H9 (cell line): ENCODE measurements at regions not wholly inside any gene's neighbourhood (a gene's known extent, or its start where the extent isn't known, plus 50 kb on each side); places are given as distances from the start of the nearest gene placed in this dataset.
"Not testable (repeated sequence)": the region's sequence is repeated elsewhere in the genome, so short reads cannot be mapped to it uniquely, and the experiment has no call there.

Experiments
- DNase-seq: peaks from one replicate; pipeline ENCODE4 v3.0.0-alpha.2; 2017
- H2AFZ ChIP-seq: one replicate; pipeline ENCODE4 v1.6.1; 2013; ENCODE audit warnings: mild to moderate bottlenecking, low read length, control low read depth, moderate library complexity
- H2AK5ac ChIP-seq: 2 replicates; pipeline ENCODE4 v1.6.1; 2013; ENCODE audit warnings: low read length, control low read depth, mixed read lengths; ENCODE audit not compliant: insufficient read length
- H2BK120ac ChIP-seq: one replicate; pipeline ENCODE4 v1.6.1; 2013; ENCODE audit warnings: low read depth, mild to moderate bottlenecking, low read length, control low read depth, inconsistent platforms; ENCODE audit not compliant: poor library complexity, severe bottlenecking
- H2BK12ac ChIP-seq: 2 replicates; pipeline ENCODE4 v1.6.1; 2013; ENCODE audit warnings: low read length, control low read depth, mixed read lengths, low read depth; ENCODE audit not compliant: insufficient read length
- H2BK15ac ChIP-seq: 2 replicates; pipeline ENCODE4 v1.6.1; 2013; ENCODE audit warnings: low read depth, low read length, control low read depth
- H2BK20ac ChIP-seq: one replicate; pipeline ENCODE4 v1.6.1; 2013; ENCODE audit warnings: low read depth, mild to moderate bottlenecking, low read length, control low read depth, inconsistent platforms; ENCODE audit not compliant: poor library complexity, severe bottlenecking
- H2BK5ac ChIP-seq: 2 replicates; pipeline ENCODE4 v1.6.1; 2013; ENCODE audit warnings: low read length, control low read depth, mixed read lengths; ENCODE audit not compliant: insufficient read length
- H3K14ac ChIP-seq: 2 replicates; pipeline ENCODE4 v1.6.1; 2013; ENCODE audit warnings: low read length, control low read depth; ENCODE audit not compliant: insufficient read depth
- H3K18ac ChIP-seq: 2 replicates; pipeline ENCODE4 v1.6.1; 2013; ENCODE audit warnings: low read depth, mild to moderate bottlenecking, mixed read lengths, low read length, control low read depth; ENCODE audit not compliant: insufficient read length
- H3K23ac ChIP-seq: 2 replicates; pipeline ENCODE4 v1.6.1; 2013; ENCODE audit warnings: low read length, control low read depth, mixed read lengths, low read depth; ENCODE audit not compliant: insufficient read length
- H3K23me2 ChIP-seq: 2 replicates; pipeline ENCODE4 v1.6.1; 2013; ENCODE audit warnings: low read depth, mild to moderate bottlenecking, mixed read lengths, low read length, control low read depth; ENCODE audit not compliant: insufficient read length, poor library complexity, severe bottlenecking
- H3K27ac ChIP-seq: 2 replicates; pipeline ENCODE4 v1.5.1; 2013; ENCODE audit warnings: low read length, control low read depth, mixed read lengths, low read depth; ENCODE audit not compliant: insufficient read length
- H3K27me3 ChIP-seq: 2 replicates; pipeline ENCODE4 v1.6.1; 2013; ENCODE audit warnings: low read length, control low read depth, inconsistent platforms; ENCODE audit not compliant: insufficient read depth
- H3K4ac ChIP-seq: 2 replicates; pipeline ENCODE4 v1.6.1; 2013; ENCODE audit warnings: low read depth, mild to moderate bottlenecking, control low read depth, inconsistent platforms, low read length, moderate library complexity
- H3K4me1 ChIP-seq: 2 replicates; pipeline ENCODE4 v1.6.1; 2013; ENCODE audit warnings: low read length, control low read depth, inconsistent platforms; ENCODE audit not compliant: insufficient read depth
- H3K4me2 ChIP-seq: 2 replicates; pipeline ENCODE4 v1.6.1; 2013; ENCODE audit warnings: low read length, control low read depth, mixed read lengths; ENCODE audit not compliant: insufficient read length, insufficient read depth
- H3K56ac ChIP-seq: 2 replicates; pipeline ENCODE4 v1.6.1; 2013; ENCODE audit warnings: low read depth, mild to moderate bottlenecking, mixed read lengths, low read length, control low read depth; ENCODE audit not compliant: insufficient read length
- H3K79me1 ChIP-seq: 2 replicates; pipeline ENCODE4 v1.6.1; 2013; ENCODE audit warnings: low read depth, mild to moderate bottlenecking, moderate library complexity, low read length, control low read depth, inconsistent platforms; ENCODE audit not compliant: insufficient read depth, poor library complexity, severe bottlenecking
- H3K79me2 ChIP-seq: 2 replicates; pipeline ENCODE4 v1.6.1; 2013; ENCODE audit warnings: low read length, control low read depth, inconsistent platforms; ENCODE audit not compliant: insufficient read depth
- H3K9ac ChIP-seq: 2 replicates; pipeline ENCODE4 v1.6.1; 2013; ENCODE audit warnings: low read length, control low read depth, mixed read lengths; ENCODE audit not compliant: insufficient read length; ENCODE audit errors: extremely low read depth
- H3K9me3 ChIP-seq: one replicate; pipeline ENCODE4 v1.6.1; 2013; ENCODE audit warnings: low read depth, low read length, inconsistent platforms; ENCODE audit not compliant: control insufficient read depth
- H3T11ph ChIP-seq: one replicate; pipeline ENCODE4 v1.6.1; 2013; ENCODE audit warnings: mild to moderate bottlenecking, low read length, control low read depth, inconsistent platforms
- H4K20me1 ChIP-seq: one replicate; pipeline ENCODE4 v1.6.1; 2013; ENCODE audit not compliant: control insufficient read depth, insufficient read length, insufficient read depth
- H4K5ac ChIP-seq: 2 replicates; pipeline ENCODE4 v1.6.1; 2013; ENCODE audit warnings: low read depth, mild to moderate bottlenecking, mixed read lengths, low read length, control low read depth; ENCODE audit not compliant: insufficient read length
- H4K8ac ChIP-seq: replicated peaks from 2 replicates; pipeline ENCODE4 v1.6.1; 2013; ENCODE audit warnings: low read length, control low read depth, mixed read lengths, low read depth; ENCODE audit not compliant: insufficient read length
- H4K91ac ChIP-seq: 2 replicates; pipeline ENCODE4 v1.6.1; 2013; ENCODE audit warnings: low read depth, mild to moderate bottlenecking, moderate library complexity, mixed read lengths, low read length, control low read depth; ENCODE audit not compliant: insufficient read length
- H3K27ac Mint-ChIP-seq, 3 experiments: 2 replicates in 2 of 3; 3 replicates in 1 of 3; pipeline ENCODE4 v1.8.0; 2020 to 2021; ENCODE audit warnings: mixed read lengths in 3 of 3, mild to moderate bottlenecking in 1 of 3, moderate library complexity in 1 of 3
- H3K27me3 Mint-ChIP-seq: 2 replicates; pipeline ENCODE4 v1.8.0; 2021; ENCODE audit warnings: low read depth, mild to moderate bottlenecking, moderate library complexity, mixed read lengths
- H3K36me3 Mint-ChIP-seq, 3 experiments: 2 replicates in 2 of 3; 3 replicates in 1 of 3; pipeline ENCODE4 v1.8.0; 2020 to 2021; ENCODE audit warnings: low read depth in 3 of 3, mixed read lengths in 3 of 3; ENCODE audit not compliant: insufficient read depth in 1 of 3
- H3K4me1 Mint-ChIP-seq, 2 experiments: 2 replicates each; pipeline ENCODE4 v1.8.0; 2020; ENCODE audit warnings: mixed read lengths in 2 of 2
- H3K4me3 Mint-ChIP-seq, 2 experiments: 2 replicates in 1 of 2; 3 replicates in 1 of 2; pipeline ENCODE4 v1.8.0; 2020 to 2021; ENCODE audit warnings: mild to moderate bottlenecking in 2 of 2, mixed read lengths in 2 of 2, moderate library complexity in 1 of 2
- H3K9me3 Mint-ChIP-seq, 2 experiments: 2 replicates in 1 of 2; 3 replicates in 1 of 2; pipeline ENCODE4 v1.8.0; 2020; ENCODE audit warnings: mild to moderate bottlenecking in 2 of 2, mixed read lengths in 2 of 2, moderate library complexity in 1 of 2
- WGBS: extraction: QIAGEN DNeasy Blood & Tissue Kit; methylation state at CpG from one replicate; pipeline ENCODE4 v1.1.7; 2013; ENCODE audit warnings: missing lambda C conversion rate, low lambda C conversion rate, mixed read lengths; ENCODE audit not compliant: insufficient read length; ENCODE audit errors: extremely low coverage; 5-methylcytosine and 5-hydroxymethylcytosine counted together
- TF ChIP-seq, protein P1 (sequence below): fragments of 200-600 bp; sonication (generic); conservative IDR thresholded peaks from 3 replicates; pipeline ENCODE4 v1.8.0; 2021; ENCODE audit warnings: antibody characterized with exemption, mild to moderate bottlenecking

DNA sequence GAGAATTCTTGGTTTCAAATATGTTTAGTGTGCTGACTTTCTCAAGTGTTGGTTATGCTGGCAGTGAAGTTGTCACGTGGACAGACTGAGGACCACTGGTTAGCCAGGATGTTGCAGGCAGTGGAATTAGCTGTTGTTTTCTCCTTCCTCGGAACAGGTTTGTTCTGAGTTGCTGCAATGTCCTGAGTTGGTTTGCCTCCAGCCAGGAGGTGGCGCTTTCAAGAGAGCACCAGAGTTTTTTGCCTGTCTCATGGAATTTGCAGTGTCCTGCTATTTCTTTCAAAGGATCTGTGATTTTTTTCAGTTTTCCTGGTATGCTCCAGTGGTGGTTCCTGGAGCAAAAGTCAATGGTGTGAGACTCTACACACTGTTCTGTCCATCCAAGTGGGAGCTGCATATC, 158.1 kb upstream of the CXorf66 start:
- Histone ChIP-seq H3K4ac (no peak overlapping the region), H2BK15ac (no peak overlapping the region), H3K4me2 (no peak overlapping the region), H4K5ac (no peak overlapping the region), H3K9ac (no peak overlapping the region), H2AFZ (peak overlapping the region; percentile 80), H4K8ac (no peak overlapping the region), H3K23me2 (no peaks in the 10 kb centered on the region), H4K91ac (no peak overlapping the region), H2AK5ac (no peak overlapping the region), H3K4me1 (no peaks in the 10 kb centered on the region), H3K18ac (no peak overlapping the region), H2BK12ac (no peak overlapping the region), H3K79me2 (no peaks in the 10 kb centered on the region), H2BK120ac (no peak overlapping the region), H3K14ac (no peak overlapping the region), H3T11ph (no peak overlapping the region), H3K9me3 (no peaks in the 10 kb centered on the region), H3K79me1 (no peaks in the 10 kb centered on the region), H2BK5ac (no peak overlapping the region), H2BK20ac (no peak overlapping the region), H3K23ac (no peak overlapping the region), H3K27ac (no peak overlapping the region), H3K27me3 (no peaks in the 10 kb centered on the region), H4K20me1 (no peaks in the 10 kb centered on the region), H3K56ac (no peak overlapping the region)
- H3K27me3 Mint-ChIP-seq: no peaks in the 10 kb centered on the region; the same call in 1 of the 2 replicates
- H3K27ac Mint-ChIP-seq: no peak overlapping the region
- TF ChIP-seq, protein P1, sequence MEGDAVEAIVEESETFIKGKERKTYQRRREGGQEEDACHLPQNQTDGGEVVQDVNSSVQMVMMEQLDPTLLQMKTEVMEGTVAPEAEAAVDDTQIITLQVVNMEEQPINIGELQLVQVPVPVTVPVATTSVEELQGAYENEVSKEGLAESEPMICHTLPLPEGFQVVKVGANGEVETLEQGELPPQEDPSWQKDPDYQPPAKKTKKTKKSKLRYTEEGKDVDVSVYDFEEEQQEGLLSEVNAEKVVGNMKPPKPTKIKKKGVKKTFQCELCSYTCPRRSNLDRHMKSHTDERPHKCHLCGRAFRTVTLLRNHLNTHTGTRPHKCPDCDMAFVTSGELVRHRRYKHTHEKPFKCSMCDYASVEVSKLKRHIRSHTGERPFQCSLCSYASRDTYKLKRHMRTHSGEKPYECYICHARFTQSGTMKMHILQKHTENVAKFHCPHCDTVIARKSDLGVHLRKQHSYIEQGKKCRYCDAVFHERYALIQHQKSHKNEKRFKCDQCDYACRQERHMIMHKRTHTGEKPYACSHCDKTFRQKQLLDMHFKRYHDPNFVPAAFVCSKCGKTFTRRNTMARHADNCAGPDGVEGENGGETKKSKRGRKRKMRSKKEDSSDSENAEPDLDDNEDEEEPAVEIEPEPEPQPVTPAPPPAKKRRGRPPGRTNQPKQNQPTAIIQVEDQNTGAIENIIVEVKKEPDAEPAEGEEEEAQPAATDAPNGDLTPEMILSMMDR: peak; percentile 81
- peaks cover 0 to 19% (median 6%) of the 10 kb centered on the region in 3 experiments; a peak in 5 of 7 replicates for H3K36me3 Mint-ChIP-seq
- DNase-seq: peak; percentile 52
- H3K4me1 Mint-ChIP-seq: peaks cover 15 to 18% of the 10 kb centered on the region in 2 experiments
- H3K9me3 Mint-ChIP-seq: peaks cover 20 to 21% of the 10 kb centered on the region in 2 experiments
- H3K4me3 Mint-ChIP-seq: no peak overlapping the region; a peak in 1 of 5 replicates
- no CpG with 5 or more reads among the region's 3 CpGs for WGBS

DNA sequence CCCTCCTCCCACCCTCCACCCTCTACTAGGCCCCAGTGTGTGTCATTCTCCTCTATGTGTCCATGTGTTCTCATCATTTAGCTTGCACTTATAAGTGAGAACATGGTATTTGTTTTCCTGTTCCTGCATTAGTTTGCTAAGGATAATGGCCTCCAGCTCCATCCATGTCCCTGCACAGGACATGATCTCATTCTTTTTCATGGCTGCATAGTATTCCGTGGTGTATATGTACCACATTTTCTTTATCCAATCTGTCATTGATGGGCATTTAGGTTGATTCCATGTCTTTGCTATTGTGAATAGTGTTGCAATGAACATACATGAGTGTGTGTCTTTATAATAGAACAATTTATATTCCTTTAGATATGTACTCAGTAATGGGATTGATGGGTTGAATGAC, 148.7 kb upstream of the CXorf66 start:
- H3K27me3 Mint-ChIP-seq, H3K56ac ChIP-seq, H3K4me3 Mint-ChIP-seq, H3K27ac ChIP-seq, H2BK15ac ChIP-seq, H4K20me1 ChIP-seq, H3K4me2 ChIP-seq, DNase-seq, H3K36me3 Mint-ChIP-seq, H4K91ac ChIP-seq, H2BK120ac ChIP-seq, H4K8ac ChIP-seq, H3K4ac ChIP-seq, H2AFZ ChIP-seq, H2BK20ac ChIP-seq, H3T11ph ChIP-seq, H3K79me1 ChIP-seq, H3K23me2 ChIP-seq, H3K27ac Mint-ChIP-seq, H2AK5ac ChIP-seq, H2BK12ac ChIP-seq, H4K5ac ChIP-seq, H3K14ac ChIP-seq, H3K9me3 ChIP-seq, H3K23ac ChIP-seq, H3K79me2 ChIP-seq, H2BK5ac ChIP-seq, H3K4me1 ChIP-seq, H3K18ac ChIP-seq, H3K27me3 ChIP-seq, H3K9ac ChIP-seq: not testable (repeated sequence)
- no CpG with 5 or more reads among the region's 1 CpG for WGBS
- H3K9me3 Mint-ChIP-seq: peaks cover 3 to 11% of the 10 kb centered on the region in 2 experiments; a peak in 4 of 5 replicates
- peaks cover 24 to 32% of the 10 kb centered on the region in 2 experiments for H3K4me1 Mint-ChIP-seq
